GM21576 (cell line): ENCODE measurements at regions not wholly inside any gene's neighbourhood (a gene's known extent, or its start where the extent isn't known, plus 50 kb on each side); places are given as distances from the start of the nearest gene placed in this dataset.
A peak's percentile ranks its signal among the peaks of the same experiment; 100 is the strongest.

ENCODE experiments used
- ATAC-seq: cut with Tn5 transposase; IDR thresholded peaks from one replicate; pipeline ENCODE4 v1.9.1; 2021; ENCODE audit warnings: mild to moderate bottlenecking, moderate library complexity; ENCODE audit not compliant: unreplicated experiment

- no peak for ATAC-seq
Measured at GRCh38 chr4:110289601-110290100, 91.2 kb upstream of the ELOVL6 start.

GRCh38 chr4:110287130-110287529, 88.7 kb upstream of the ELOVL6 start:
- ATAC-seq, result peak; percentile 100

GRCh38 chr4:110278127-110278526, 79.7 kb upstream of the ELOVL6 start:
- ATAC-seq, result no peak

GRCh38 chr4:110275871-110276270, 77.5 kb upstream of the ELOVL6 start:
- ATAC-seq, result no peak

GRCh38 chr4:110271986-110272385, 73.6 kb upstream of the ELOVL6 start:
- no peak for ATAC-seq

- ATAC-seq, result no peak
Measured at GRCh38 chr4:110270492-110271197, 72.2 kb upstream of the ELOVL6 start.

- no peak for ATAC-seq
Measured at GRCh38 chr4:110268790-110269189, 70.4 kb upstream of the ELOVL6 start.

- peak; percentile 75 for ATAC-seq
Measured at GRCh38 chr4:110268352-110268751, 69.9 kb upstream of the ELOVL6 start.

- ATAC-seq, result no peak
Measured at GRCh38 chr4:110266136-110266535, 67.7 kb upstream of the ELOVL6 start.

- ATAC-seq, result no peak
Measured at GRCh38 chr4:110265001-110265400, 66.6 kb upstream of the ELOVL6 start.

- ATAC-seq, result no peak
Measured at GRCh38 chr4:110260299-110260698, 61.9 kb upstream of the ELOVL6 start.

GRCh38 chr4:110250023-110250387, 51.6 kb upstream of the ELOVL6 start:
- no peak for ATAC-seq

- ATAC-seq, result no peak
Measured at GRCh38 chr4:110248831-110249253, 50.4 kb upstream of the ELOVL6 start.
